ENCODE measurements at regions not wholly inside any gene's neighbourhood (a gene's known extent, or its start where the extent isn't known, plus 50 kb on each side); places are given as distances from the start of the nearest gene placed in this dataset.
"Not testable (repeated sequence)": the region's sequence is repeated elsewhere in the genome, so short reads cannot be mapped to it uniquely, and the experiment has no call there.

DNA sequence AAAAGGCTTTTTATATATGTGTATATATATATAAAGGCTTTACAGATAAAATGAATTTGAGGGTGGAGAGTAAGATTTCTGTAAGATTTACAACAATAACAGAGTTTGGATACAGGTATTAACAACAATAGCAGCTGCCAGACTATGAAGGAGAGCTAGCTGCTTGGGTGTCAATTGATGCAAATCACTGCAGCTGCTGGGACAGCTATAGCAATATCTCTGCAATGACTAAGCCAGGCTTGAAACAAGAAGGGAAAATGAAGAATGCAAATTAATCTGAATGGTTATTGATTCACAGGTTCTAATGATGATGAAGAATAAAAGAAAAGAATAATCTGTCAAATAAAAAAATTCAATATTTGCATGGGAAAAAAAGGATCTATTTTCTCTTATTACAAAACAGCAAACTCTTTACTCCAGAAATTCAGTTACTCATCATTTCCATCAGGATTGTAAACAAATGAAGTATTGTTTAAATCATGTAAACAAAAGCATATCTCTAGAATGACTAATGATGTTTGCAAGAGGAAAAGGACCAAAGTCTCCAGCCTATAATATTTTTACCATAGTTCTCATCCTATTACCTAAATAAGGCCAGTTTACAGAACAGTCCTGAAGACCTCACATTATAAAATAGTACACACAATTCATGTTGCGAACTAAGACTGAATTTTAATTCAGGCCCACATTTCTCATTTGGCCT, 219.0 kb downstream of the HTR1A start:
- no peaks in the 10 kb centered on the region for H3K27me3 ChIP-seq (ENCODE audit: control insufficient read depth in 2 of 2, insufficient read depth in 2 of 2, low read length in 2 of 2)
- TF ChIP-seq, protein P1, sequence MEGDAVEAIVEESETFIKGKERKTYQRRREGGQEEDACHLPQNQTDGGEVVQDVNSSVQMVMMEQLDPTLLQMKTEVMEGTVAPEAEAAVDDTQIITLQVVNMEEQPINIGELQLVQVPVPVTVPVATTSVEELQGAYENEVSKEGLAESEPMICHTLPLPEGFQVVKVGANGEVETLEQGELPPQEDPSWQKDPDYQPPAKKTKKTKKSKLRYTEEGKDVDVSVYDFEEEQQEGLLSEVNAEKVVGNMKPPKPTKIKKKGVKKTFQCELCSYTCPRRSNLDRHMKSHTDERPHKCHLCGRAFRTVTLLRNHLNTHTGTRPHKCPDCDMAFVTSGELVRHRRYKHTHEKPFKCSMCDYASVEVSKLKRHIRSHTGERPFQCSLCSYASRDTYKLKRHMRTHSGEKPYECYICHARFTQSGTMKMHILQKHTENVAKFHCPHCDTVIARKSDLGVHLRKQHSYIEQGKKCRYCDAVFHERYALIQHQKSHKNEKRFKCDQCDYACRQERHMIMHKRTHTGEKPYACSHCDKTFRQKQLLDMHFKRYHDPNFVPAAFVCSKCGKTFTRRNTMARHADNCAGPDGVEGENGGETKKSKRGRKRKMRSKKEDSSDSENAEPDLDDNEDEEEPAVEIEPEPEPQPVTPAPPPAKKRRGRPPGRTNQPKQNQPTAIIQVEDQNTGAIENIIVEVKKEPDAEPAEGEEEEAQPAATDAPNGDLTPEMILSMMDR (IDR thresholded peaks at IDR 0.05), result no peak
- WGBS (ENCODE audit: insufficient coverage), result no CpG with 5 or more reads among the region's 1 CpG
- no peak overlapping the region for H3K4me3 ChIP-seq (replicated peaks in 1 of 3; ENCODE audit: low read depth in 2 of 3, low read length in 3 of 3)
- Mint-ChIP-seq H3K4me3 (no peak overlapping the region), H3K36me3 (no peaks in the 10 kb centered on the region), H3K27ac (no peak overlapping the region), H3K9me3 (peaks cover 4 to 12% (median 6%) of the 10 kb centered on the region in 7 donors), H3K4me1 (no peaks in the 10 kb centered on the region), H3K27me3 (ENCODE audit: low read depth in 3 of 3) (no peaks in the 10 kb centered on the region)
- H3K79me2 ChIP-seq (ENCODE audit: insufficient read depth, low read length), result no peaks in the 10 kb centered on the region
- no peak overlapping the region for H3K27ac ChIP-seq (ENCODE audit: low read depth in 1 of 2, low read length in 2 of 2)
- no peak overlapping the region for H3K4me2 ChIP-seq (replicated peaks; ENCODE audit: extremely low read depth, low read length, poor library complexity, severe bottlenecking)
- H4K20me1 ChIP-seq (ENCODE audit: insufficient read depth, low read length), result no peaks in the 10 kb centered on the region
- no peak for DNase-seq
- H3K36me3 ChIP-seq (replicated peaks in 1 of 2; ENCODE audit: control insufficient read depth in 1 of 2, insufficient read depth in 2 of 2, low read length in 2 of 2), result no peaks in the 10 kb centered on the region
- H2AFZ ChIP-seq (ENCODE audit: insufficient read depth, low read depth, low read length, poor library complexity, severe bottlenecking), result no peak overlapping the region
- H3K4me1 ChIP-seq (ENCODE audit: control insufficient read depth in 1 of 2, insufficient read depth in 2 of 2, low read length in 2 of 2), result no peaks in the 10 kb centered on the region
- H3K9ac ChIP-seq (ENCODE audit: insufficient read depth, low read length, poor library complexity, severe bottlenecking), result no peak overlapping the region
- H3K9me3 ChIP-seq (replicated peaks in 1 of 2; ENCODE audit: control insufficient read depth in 1 of 2, insufficient read depth in 1 of 2, low read length in 2 of 2), result peaks cover 16 to 20% of the 10 kb centered on the region in 2 donors
- intact Hi-C loops (cut with micrococcal nuclease), result no loop called here

DNA sequence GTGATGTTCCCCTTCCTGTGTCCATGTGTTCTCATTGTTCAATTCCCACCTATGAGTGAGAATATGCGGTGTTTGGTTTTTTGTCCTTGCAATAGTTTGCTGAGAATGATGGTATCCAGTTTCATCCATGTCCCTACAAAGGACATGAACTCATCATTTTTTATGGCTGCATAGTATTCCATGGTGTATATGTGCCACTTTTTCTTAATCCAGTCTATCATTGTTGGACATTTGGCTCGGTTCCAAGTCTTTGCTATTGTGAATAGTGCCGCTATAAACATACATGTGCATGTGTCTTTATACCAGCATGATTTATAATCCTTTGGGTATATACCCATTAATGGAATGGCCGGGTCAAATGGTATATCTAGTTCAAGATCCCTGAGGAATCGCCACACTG, 229.4 kb downstream of the HTR1A start:
- H3K9me3 Mint-ChIP-seq; H4K20me1 ChIP-seq (ENCODE audit: insufficient read depth, low read length); H3K36me3 Mint-ChIP-seq; H3K4me2 ChIP-seq (replicated peaks; ENCODE audit: extremely low read depth, low read length, poor library complexity, severe bottlenecking); H3K4me1 Mint-ChIP-seq; H3K27ac Mint-ChIP-seq; H3K27me3 Mint-ChIP-seq (ENCODE audit: low read depth in 3 of 3); H3K4me1 ChIP-seq (ENCODE audit: control insufficient read depth in 1 of 2, insufficient read depth in 2 of 2, low read length in 2 of 2); H3K9ac ChIP-seq (ENCODE audit: insufficient read depth, low read length, poor library complexity, severe bottlenecking); H2AFZ ChIP-seq (ENCODE audit: insufficient read depth, low read depth, low read length, poor library complexity, severe bottlenecking); H3K27me3 ChIP-seq (ENCODE audit: control insufficient read depth in 2 of 2, insufficient read depth in 2 of 2, low read length in 2 of 2); intact Hi-C loops (cut with micrococcal nuclease); H3K4me3 Mint-ChIP-seq; DNase-seq; H3K36me3 ChIP-seq (replicated peaks in 1 of 2; ENCODE audit: control insufficient read depth in 1 of 2, insufficient read depth in 2 of 2, low read length in 2 of 2); H3K27ac ChIP-seq (ENCODE audit: low read depth in 1 of 2, low read length in 2 of 2); H3K4me3 ChIP-seq (replicated peaks in 1 of 3; ENCODE audit: low read depth in 2 of 3, low read length in 3 of 3); H3K79me2 ChIP-seq (ENCODE audit: insufficient read depth, low read length): not testable (repeated sequence)
- peaks cover 3 to 18% of the 10 kb centered on the region in 2 donors for H3K9me3 ChIP-seq (replicated peaks in 1 of 2; ENCODE audit: control insufficient read depth in 1 of 2, insufficient read depth in 1 of 2, low read length in 2 of 2)
- no CpG with 5 or more reads among the region's 5 CpGs for WGBS (ENCODE audit: insufficient coverage)

Data from CD14-positive monocyte (primary cell).